COR-L47 (cell line): ENCODE measurements at regions not wholly inside any gene's neighbourhood (a gene's known extent, or its start where the extent isn't known, plus 50 kb on each side); places are given as distances from the start of the nearest gene placed in this dataset.

ENCODE experiments used
- DNase-seq: peaks from one replicate; lab custom pipeline; 2025; lab: John Stamatoyannopoulos, UW

GRCh38 chr5:104213216-104213615 is 650.6 kb upstream of the NUDT12 start:
- no peak for DNase-seq

DNA sequence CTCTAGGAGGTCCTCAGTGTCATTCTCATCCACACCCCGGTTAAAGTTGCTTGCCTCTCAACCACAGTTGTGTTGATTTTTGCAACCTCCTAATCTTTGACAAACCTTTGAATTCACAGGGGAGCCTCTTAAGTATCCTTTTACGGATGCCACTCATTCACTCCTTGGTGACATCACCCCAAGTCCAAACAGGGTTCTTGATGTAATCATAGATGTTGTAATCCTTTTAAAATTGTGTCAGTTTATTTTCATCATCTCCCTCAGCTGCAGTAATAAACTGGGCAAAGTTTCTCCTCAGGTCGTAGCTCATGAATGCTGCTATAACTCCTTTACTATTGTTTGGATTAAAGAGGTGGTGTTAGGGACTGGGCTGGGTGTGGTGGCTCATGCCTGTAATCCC is 637.2 kb upstream of the NUDT12 start:
- DNase-seq: no peak

- no peak for DNase-seq
Observed at GRCh38 chr5:104198156-104198555, 635.6 kb upstream of the NUDT12 start.

DNA sequence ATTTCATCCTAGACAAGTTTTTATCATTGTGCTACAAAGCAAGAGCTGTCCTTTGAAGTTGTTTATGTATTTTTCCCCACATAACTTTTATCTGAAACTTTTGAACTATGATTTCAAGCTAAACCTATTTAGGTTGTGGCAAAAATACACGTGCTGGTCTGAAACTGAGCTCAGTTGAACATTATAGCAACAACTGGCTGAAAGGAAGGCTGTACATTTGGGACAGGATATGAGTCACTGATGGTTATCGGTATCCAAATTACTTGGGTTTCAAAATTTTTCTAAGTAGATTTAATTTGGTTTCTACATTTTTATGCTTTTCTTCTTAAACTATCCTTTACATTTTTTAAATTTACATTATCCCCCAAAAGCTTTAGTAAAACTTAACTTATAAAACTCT is 627.3 kb upstream of the NUDT12 start:
- DNase-seq: no peak

DNA sequence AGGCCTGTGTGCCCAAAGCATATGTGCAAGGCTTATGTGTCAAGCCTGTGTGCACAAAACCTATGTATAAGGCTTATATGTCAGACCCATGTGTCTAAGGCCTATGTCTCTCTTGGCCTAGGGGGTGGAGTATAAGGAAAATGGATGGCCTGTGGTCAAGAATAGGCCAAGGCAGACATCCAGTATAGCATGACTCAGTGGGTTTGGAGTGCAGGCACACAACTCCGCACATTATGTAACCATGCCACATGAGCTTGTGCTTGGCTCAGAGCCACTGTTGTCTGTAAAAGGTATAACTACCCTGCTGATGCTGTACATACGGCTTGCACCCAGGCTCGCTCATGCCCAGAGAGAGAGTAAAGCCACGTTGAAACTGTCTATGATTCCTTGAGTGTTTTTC is 626.4 kb upstream of the NUDT12 start:
- no peak for DNase-seq

GRCh38 chr5:104187656-104188055 is 625.1 kb upstream of the NUDT12 start:
- no peak for DNase-seq

DNA sequence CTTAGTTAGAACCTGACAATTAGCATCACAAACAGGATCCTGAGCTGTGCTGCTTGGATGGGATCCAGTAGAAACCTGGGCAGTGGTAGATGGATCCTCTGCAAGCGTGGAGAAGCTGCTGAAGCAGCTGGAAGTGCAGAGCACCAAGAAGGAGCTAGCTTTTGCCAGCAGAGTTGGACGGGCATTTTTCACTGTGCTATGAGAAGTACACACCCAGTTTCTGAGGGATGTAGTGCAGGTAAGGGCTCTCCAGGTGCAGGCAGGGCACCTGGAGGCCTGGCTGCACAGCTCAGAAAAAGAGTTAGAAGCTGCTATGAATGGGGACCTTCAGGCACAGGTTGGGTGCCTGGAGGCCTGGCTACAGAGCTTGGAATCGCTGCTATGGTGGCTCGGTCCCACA is 623.9 kb upstream of the NUDT12 start:
- DNase-seq: no peak

DNA sequence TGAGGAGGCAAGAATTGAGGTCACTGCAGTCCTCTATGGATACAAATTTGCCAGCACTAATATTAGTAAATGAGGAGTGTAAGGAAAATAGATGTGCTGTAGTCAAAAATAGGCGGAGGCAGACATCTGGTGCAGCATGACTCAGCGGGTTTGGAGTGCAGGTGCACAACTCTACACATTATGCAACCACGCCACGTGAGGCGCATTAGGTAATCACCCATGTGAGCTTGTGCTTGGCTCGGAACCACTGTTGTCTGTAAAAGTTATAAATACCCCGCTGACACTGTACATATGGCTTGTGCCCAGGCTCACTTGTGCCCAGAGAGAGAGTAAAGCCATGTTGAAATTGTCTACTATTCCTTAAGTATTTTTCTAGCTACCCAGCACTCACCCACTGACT is 623.5 kb upstream of the NUDT12 start:
- DNase-seq: peak; percentile 2

DNA sequence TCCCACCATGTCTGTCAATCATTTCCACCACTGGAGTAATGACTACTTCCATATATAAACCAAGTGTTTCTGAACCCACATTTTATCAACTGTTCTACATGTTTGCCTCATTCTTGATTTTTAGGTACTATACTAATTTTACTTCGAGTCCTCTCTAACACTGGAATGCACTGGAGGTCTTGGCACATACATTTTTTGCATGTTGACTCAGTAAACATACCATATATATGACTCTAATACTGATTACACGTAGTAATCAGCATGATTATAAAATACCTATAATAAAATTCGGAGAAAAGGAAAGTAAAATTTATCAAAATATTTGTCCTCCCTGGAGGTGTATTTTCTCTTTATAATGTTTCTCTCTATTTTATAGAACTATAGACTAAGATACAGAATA is 621.7 kb upstream of the NUDT12 start:
- DNase-seq: no peak

GRCh38 chr5:104178829-104179456 is 616.4 kb upstream of the NUDT12 start:
- DNase-seq: peak; percentile 16

- DNase-seq: no peak
Observed at GRCh38 chr5:104178066-104178465, 615.5 kb upstream of the NUDT12 start.

- no peak for DNase-seq
Observed at GRCh38 chr5:104177651-104178050, 615.1 kb upstream of the NUDT12 start.

GRCh38 chr5:104172976-104173375 is 610.4 kb upstream of the NUDT12 start:
- no peak for DNase-seq

DNA sequence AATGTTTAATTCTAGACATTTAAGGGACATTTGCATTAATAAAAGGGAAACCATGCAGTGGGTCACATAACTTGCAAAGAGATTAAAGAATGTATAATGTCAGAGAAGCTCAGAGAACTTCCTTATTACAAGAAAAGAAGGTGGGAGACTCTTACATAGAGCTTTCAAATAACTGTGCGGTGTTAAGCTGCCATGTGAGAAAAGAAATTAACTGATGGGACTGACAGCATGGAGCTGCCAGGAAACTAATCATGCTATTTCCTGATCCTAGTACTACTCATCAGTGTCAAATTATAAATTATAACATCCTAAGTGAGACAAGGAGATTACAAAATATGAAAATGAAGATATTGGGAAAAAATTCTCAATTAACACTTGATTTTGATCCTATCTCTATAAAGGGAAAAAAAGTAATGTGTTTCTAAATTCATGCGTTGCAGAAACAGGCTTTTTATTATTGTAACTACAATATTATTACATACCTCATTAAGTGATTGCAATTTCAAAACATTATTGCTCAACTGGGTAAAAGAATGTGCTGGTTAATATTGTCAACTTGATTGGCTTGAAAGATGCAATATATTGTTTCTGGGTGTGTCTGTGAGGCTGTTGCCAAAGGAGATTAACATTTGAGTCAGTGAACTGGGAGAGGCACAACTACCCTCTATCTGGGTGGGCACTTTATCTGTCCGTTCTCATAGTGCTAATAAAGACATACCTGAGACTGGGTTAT is 609.5 kb upstream of the NUDT12 start:
- no peak for DNase-seq

DNA sequence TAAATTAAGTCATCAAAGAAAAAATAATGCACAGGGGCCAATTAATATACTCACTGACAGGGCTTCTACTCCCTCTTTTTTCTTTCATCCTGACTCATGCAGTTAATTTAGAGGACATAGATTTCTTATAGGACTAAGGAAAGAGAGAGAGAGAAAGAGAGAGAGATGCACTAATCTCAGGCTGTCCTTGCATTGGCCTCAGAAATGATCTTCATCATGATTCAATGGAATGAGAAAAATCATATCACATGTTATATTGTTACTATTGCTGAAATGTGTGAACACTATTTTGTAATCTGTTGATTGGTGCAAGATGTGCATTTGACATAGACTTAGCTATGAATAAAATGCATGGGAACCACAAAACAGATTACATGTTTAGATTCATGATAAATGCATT is 608.3 kb upstream of the NUDT12 start:
- DNase-seq: no peak

DNA sequence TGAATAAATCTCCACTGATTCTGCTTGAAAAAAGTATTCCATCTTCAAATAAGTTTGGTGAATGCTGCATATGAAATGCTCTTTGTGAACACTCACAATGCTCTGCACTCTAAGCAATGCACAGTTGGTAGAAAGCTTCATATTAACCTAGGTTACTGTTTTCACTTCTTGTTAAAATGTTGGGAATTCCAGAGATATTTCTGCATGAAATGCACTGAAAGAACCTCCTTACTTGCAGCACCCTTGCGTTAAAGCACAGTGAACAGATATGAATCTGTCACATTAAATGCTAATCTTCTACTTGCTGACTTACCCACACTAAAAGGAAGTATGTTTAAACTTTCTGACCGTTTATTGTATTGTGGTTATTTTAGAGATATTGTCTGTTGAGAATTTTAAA is 584.1 kb upstream of the NUDT12 start:
- no peak for DNase-seq

- no peak for DNase-seq
Observed at GRCh38 chr5:104139840-104140239, 577.3 kb upstream of the NUDT12 start.

- DNase-seq: no peak
Observed at GRCh38 chr5:104130320-104130719, 567.7 kb upstream of the NUDT12 start.

GRCh38 chr5:104128348-104128747 is 565.8 kb upstream of the NUDT12 start:
- no peak for DNase-seq

- no peak for DNase-seq
Observed at GRCh38 chr5:104126980-104127379, 564.4 kb upstream of the NUDT12 start.

GRCh38 chr5:104119529-104119928 is 556.9 kb upstream of the NUDT12 start:
- no peak for DNase-seq

- DNase-seq: no peak
Observed at GRCh38 chr5:104111632-104112031, 549.0 kb upstream of the NUDT12 start.

DNA sequence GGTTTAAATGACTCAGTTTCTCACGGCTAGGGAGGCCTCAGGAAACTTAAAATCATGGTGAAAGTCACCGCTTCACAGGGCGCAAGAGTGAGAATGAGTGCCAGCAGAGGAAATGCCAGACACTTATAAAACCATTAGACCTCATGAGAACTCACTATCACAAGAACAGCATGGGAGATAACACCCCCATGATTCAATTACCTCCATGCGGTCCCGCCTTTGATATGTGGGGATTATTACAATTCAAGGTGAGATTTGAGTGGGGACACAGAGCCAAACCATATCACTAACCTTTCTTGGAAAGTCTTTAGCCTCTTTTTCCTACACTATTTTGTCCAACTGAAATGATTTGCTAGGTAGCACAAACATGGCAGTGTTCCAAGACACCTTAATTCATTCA is 533.9 kb upstream of the NUDT12 start:
- peak; percentile 13 for DNase-seq

DNA sequence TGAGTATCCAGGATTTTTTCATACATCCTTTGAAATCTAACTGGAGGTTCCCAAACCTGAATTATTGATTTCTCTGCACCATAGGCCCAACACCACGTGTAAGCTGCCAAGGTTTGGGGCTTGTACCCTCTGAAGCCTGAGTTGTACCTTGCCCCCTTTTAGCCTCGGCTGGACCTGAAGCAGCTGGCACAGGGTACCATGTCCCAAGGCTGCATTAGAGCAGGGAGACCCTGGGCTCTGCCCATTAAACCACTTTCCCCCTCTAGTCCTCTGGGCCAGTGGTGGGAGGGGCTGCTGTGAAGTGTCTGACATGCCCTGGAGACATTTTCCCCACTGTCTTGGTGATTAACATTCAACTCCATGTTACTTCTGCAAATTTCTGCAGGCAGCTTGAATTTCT is 532.9 kb upstream of the NUDT12 start:
- DNase-seq: no peak
